ENCODE measurements at regions not wholly inside any gene's neighbourhood (a gene's known extent, or its start where the extent isn't known, plus 50 kb on each side); places are given as distances from the start of the nearest gene placed in this dataset.

- FAIRE-seq (peak; percentile 33), DNase-seq (ENCODE audit: insufficient read length, low spot score) (no peak)
These were observed 1734.0 kb upstream of the RAG2 start for GRCh38 chr11:38332046-38332445.

- FAIRE-seq, result no peak
These were observed 1732.5 kb upstream of the RAG2 start for GRCh38 chr11:38330578-38330977.

GRCh38 chr11:38323961-38324761 is 1726.1 kb upstream of the RAG2 start:
- FAIRE-seq (no peak), DNase-seq (ENCODE audit: insufficient read length, low spot score) (no peak)

More at GRCh38 chr11:38330578-38330977, 1732.5 kb upstream of the RAG2 start:
- no peak for DNase-seq (ENCODE audit: insufficient read length, low spot score)

GRCh38 chr11:38315151-38315550 is 1717.1 kb upstream of the RAG2 start:
- DNase-seq (ENCODE audit: insufficient read length, low spot score) (no peak), FAIRE-seq (no peak)

- FAIRE-seq (no peak), DNase-seq (ENCODE audit: insufficient read length, low spot score) (no peak)
These were observed 1709.4 kb upstream of the RAG2 start for GRCh38 chr11:38307455-38307854.

GRCh38 chr11:38305682-38306081 is 1707.6 kb upstream of the RAG2 start:
- FAIRE-seq, result no peak
- no peak for DNase-seq (ENCODE audit: insufficient read length, low spot score)

GRCh38 chr11:38304926-38305325 is 1706.9 kb upstream of the RAG2 start:
- FAIRE-seq (no peak), DNase-seq (ENCODE audit: insufficient read length, low spot score) (no peak)

GRCh38 chr11:38302564-38302963 is 1704.5 kb upstream of the RAG2 start:
- FAIRE-seq (no peak), DNase-seq (ENCODE audit: insufficient read length, low spot score) (no peak)

GRCh38 chr11:38300570-38300969 is 1702.5 kb upstream of the RAG2 start:
- DNase-seq (ENCODE audit: insufficient read length, low spot score) (no peak), FAIRE-seq (no peak)

GRCh38 chr11:38296211-38296776 is 1698.3 kb upstream of the RAG2 start:
- FAIRE-seq (no peak), DNase-seq (ENCODE audit: insufficient read length, low spot score) (no peak)

- FAIRE-seq (no peak), DNase-seq (ENCODE audit: insufficient read length, low spot score) (no peak)
These were observed 1684.7 kb upstream of the RAG2 start for GRCh38 chr11:38282718-38283117.

GRCh38 chr11:38278457-38279141 is 1680.6 kb upstream of the RAG2 start:
- FAIRE-seq (no peak), DNase-seq (ENCODE audit: insufficient read length, low spot score) (no peak)

- FAIRE-seq (no peak), DNase-seq (ENCODE audit: insufficient read length, low spot score) (no peak)
These were observed 1676.0 kb upstream of the RAG2 start for GRCh38 chr11:38274031-38274430.

GRCh38 chr11:38272376-38272775 is 1674.3 kb upstream of the RAG2 start:
- DNase-seq (ENCODE audit: insufficient read length, low spot score) (no peak), FAIRE-seq (no peak)

GRCh38 chr11:38266691-38267090 is 1668.7 kb upstream of the RAG2 start:
- FAIRE-seq, result no peak
- DNase-seq (ENCODE audit: insufficient read length, low spot score), result no peak

- FAIRE-seq (no peak), DNase-seq (ENCODE audit: insufficient read length, low spot score) (no peak)
These were observed 1658.4 kb upstream of the RAG2 start for GRCh38 chr11:38256436-38256835.

- no peak for DNase-seq (ENCODE audit: insufficient read length, low spot score)
- no peak for FAIRE-seq
These were observed 1656.9 kb upstream of the RAG2 start for GRCh38 chr11:38254913-38255312.

GRCh38 chr11:38252620-38253019 is 1654.6 kb upstream of the RAG2 start:
- FAIRE-seq (no peak), DNase-seq (ENCODE audit: insufficient read length, low spot score) (no peak)

- FAIRE-seq (no peak), DNase-seq (ENCODE audit: insufficient read length, low spot score) (no peak)
These were observed 1648.4 kb upstream of the RAG2 start for GRCh38 chr11:38246451-38246850.

GRCh38 chr11:38226684-38227083 is 1628.6 kb upstream of the RAG2 start:
- DNase-seq (ENCODE audit: insufficient read length, low spot score) (no peak), FAIRE-seq (no peak)

GRCh38 chr11:38221295-38221694 is 1623.3 kb upstream of the RAG2 start:
- DNase-seq (ENCODE audit: insufficient read length, low spot score), result no peak
- peak; percentile 33 for FAIRE-seq

GRCh38 chr11:38219636-38220035 is 1621.6 kb upstream of the RAG2 start:
- no peak for DNase-seq (ENCODE audit: insufficient read length, low spot score)
- no peak for FAIRE-seq
